T-helper 2 cell (primary cell): ENCODE measurements at regions not wholly inside any gene's neighbourhood (a gene's known extent, or its start where the extent isn't known, plus 50 kb on each side); places are given as distances from the start of the nearest gene placed in this dataset.

Experiments
- DNase-seq, 5 experiments: peaks; one replicate each; pipeline versions ENCODE4 v3.0.0 to v3.0.0-alpha.2; 2012 to 2022

GRCh38 chr2:226652369-226652768 is 147.3 kb downstream of the IRS1 start:
- DNase-seq, result peak in 1 of 5 experiments; percentile 46

- peak in 2 of 5 experiments; percentile 9 to 78 for DNase-seq
These were observed 149.6 kb downstream of the IRS1 start for GRCh38 chr2:226649871-226650660.

- DNase-seq, result no peak
These were observed 150.4 kb downstream of the IRS1 start for GRCh38 chr2:226649201-226649600.

GRCh38 chr2:226647621-226648518 is 151.8 kb downstream of the IRS1 start:
- no peak for DNase-seq

GRCh38 chr2:226644399-226644865 is 155.2 kb downstream of the IRS1 start:
- no peak for DNase-seq

- DNase-seq, result no peak
These were observed 155.7 kb downstream of the IRS1 start for GRCh38 chr2:226643946-226644282.

GRCh38 chr2:226643030-226643945 is 156.3 kb downstream of the IRS1 start:
- no peak for DNase-seq

GRCh38 chr2:226641008-226641407 is 158.6 kb downstream of the IRS1 start:
- DNase-seq, result no peak

GRCh38 chr2:226640501-226640900 is 159.1 kb downstream of the IRS1 start:
- no peak for DNase-seq

GRCh38 chr2:226639550-226639949 is 160.1 kb downstream of the IRS1 start:
- DNase-seq, result no peak

GRCh38 chr2:226638576-226638975 is 161.0 kb downstream of the IRS1 start:
- no peak for DNase-seq

GRCh38 chr2:226637383-226637782 is 162.2 kb downstream of the IRS1 start:
- no peak for DNase-seq

GRCh38 chr2:226636586-226636985 is 163.0 kb downstream of the IRS1 start:
- no peak for DNase-seq

- DNase-seq, result no peak
These were observed 164.5 kb downstream of the IRS1 start for GRCh38 chr2:226634943-226635604.

- no peak for DNase-seq
These were observed 167.9 kb downstream of the IRS1 start for GRCh38 chr2:226631671-226632070.

- DNase-seq, result no peak
These were observed 168.4 kb downstream of the IRS1 start for GRCh38 chr2:226631187-226631586.

- DNase-seq, result no peak
These were observed 173.7 kb downstream of the IRS1 start for GRCh38 chr2:226625946-226626345.

- no peak for DNase-seq
These were observed 175.8 kb downstream of the IRS1 start for GRCh38 chr2:226623587-226624368.

GRCh38 chr2:226622484-226622883 is 177.1 kb downstream of the IRS1 start:
- no peak for DNase-seq

- DNase-seq, result no peak
These were observed 179.4 kb downstream of the IRS1 start for GRCh38 chr2:226620176-226620575.

- no peak for DNase-seq
These were observed 179.9 kb downstream of the IRS1 start for GRCh38 chr2:226619707-226620106.
